Neural progenitor cell (in vitro differentiated cells): ENCODE measurements at regions not wholly inside any gene's neighbourhood (a gene's known extent, or its start where the extent isn't known, plus 50 kb on each side); places are given as distances from the start of the nearest gene placed in this dataset. TPM values are rescaled to one million over a fixed set of nuclear protein-coding genes. Genes with fewer than 3 reads are reported as not detected.
"Not testable (repeated sequence)": the region's sequence is repeated elsewhere in the genome, so short reads cannot be mapped to it uniquely, and the experiment has no call there.

ENCODE experiments used
- DNase-seq: peaks from one replicate; pipeline ENCODE4 v3.0.0-alpha.2; 2016; ENCODE audit warnings: low spot score
- H2AFZ ChIP-seq: fragments of 200-600 bp; sonication (generic); replicated peaks from 2 replicates; pipeline ENCODE4 v1.6.1; 2016; ENCODE audit warnings: antibody characterized with exemption
- H3F3A ChIP-seq: fragments of 200-600 bp; sonication (generic); 2 replicates; pipeline ENCODE4 v1.6.1; 2016; ENCODE audit warnings: antibody characterized with exemption, low read depth
- H3K27ac ChIP-seq: fragments of 200-600 bp; sonication (generic); 2 replicates; pipeline ENCODE4 v1.5.1; 2016; ENCODE audit warnings: mild to moderate bottlenecking
- H3K27me3 ChIP-seq: fragments of 200-600 bp; sonication (generic); 2 replicates; pipeline ENCODE4 v1.6.1; 2016; ENCODE audit warnings: mild to moderate bottlenecking, moderate library complexity
- H3K36me3 ChIP-seq: fragments of 200-600 bp; sonication (generic); 2 replicates; pipeline ENCODE4 v1.5.1; 2016
- H3K4me1 ChIP-seq: fragments of 200-600 bp; sonication (generic); 2 replicates; pipeline ENCODE4 v1.6.1; 2016; ENCODE audit warnings: mixed run types
- H3K4me2 ChIP-seq: fragments of 200-600 bp; sonication (generic); 2 replicates; pipeline ENCODE4 v1.6.1; 2016
- H3K4me3 ChIP-seq: fragments of 200-600 bp; sonication (generic); 2 replicates; pipeline ENCODE4 v1.5.1; 2016
- H3K79me2 ChIP-seq: fragments of 200-600 bp; sonication (generic); 2 replicates; pipeline ENCODE4 v1.6.1; 2016; ENCODE audit warnings: low read depth
- H3K9ac ChIP-seq: fragments of 200-600 bp; sonication (generic); 2 replicates; pipeline ENCODE4 v1.6.1; 2016
- H3K9me3 ChIP-seq: fragments of 200-600 bp; sonication (generic); 2 replicates; pipeline ENCODE4 v1.5.1; 2016; ENCODE audit warnings: low read depth
- H4K20me1 ChIP-seq: fragments of 200-600 bp; sonication (generic); 2 replicates; pipeline ENCODE4 v1.6.1; 2016; ENCODE audit warnings: low read depth
- H3K27ac Mint-ChIP-seq: 3 replicates; pipeline ENCODE4 v1.8.0; 2021; ENCODE audit warnings: mixed read lengths
- H3K27me3 Mint-ChIP-seq: 2 replicates; pipeline ENCODE4 v1.8.0; 2022; ENCODE audit warnings: low read depth, mild to moderate bottlenecking, inconsistent platforms, moderate library complexity, mixed read lengths; ENCODE audit not compliant: insufficient read depth
- H3K36me3 Mint-ChIP-seq: 3 replicates; pipeline ENCODE4 v1.8.0; 2021; ENCODE audit warnings: mixed read lengths
- H3K4me1 Mint-ChIP-seq: 3 replicates; pipeline ENCODE4 v1.8.0; 2021; ENCODE audit warnings: mixed read lengths
- H3K4me3 Mint-ChIP-seq: 3 replicates; pipeline ENCODE4 v1.8.0; 2021; ENCODE audit warnings: mild to moderate bottlenecking, moderate library complexity, mixed read lengths
- H3K9me3 Mint-ChIP-seq: 3 replicates; pipeline ENCODE4 v1.8.0; 2020; ENCODE audit warnings: mixed read lengths
- EZH2 ChIP-seq: fragments of 200-600 bp; sonication (generic); IDR thresholded peaks from 2 replicates; pipeline ENCODE4 v1.6.1; 2017; ENCODE audit warnings: antibody characterized with exemption, mild to moderate bottlenecking, moderate library complexity
- EZH2phosphoT487 ChIP-seq: fragments of 200-600 bp; sonication (generic); IDR thresholded peaks from 2 replicates; pipeline ENCODE4 v1.6.1; 2017; ENCODE audit warnings: antibody characterized with exemption
- small RNA-seq: library from RNA; depleted of rRNA; stranded (forward); fragments of <200 nt; gene quantifications from one replicate; pipeline ENCODE3, GENCODE V24; 2015
- TF ChIP-seq, protein P1 (sequence below): fragments of 200-600 bp; sonication (generic); IDR thresholded peaks from 2 replicates; pipeline ENCODE4 v1.5.1; 2017; ENCODE audit warnings: antibody characterized with exemption, mild to moderate bottlenecking

DNA sequence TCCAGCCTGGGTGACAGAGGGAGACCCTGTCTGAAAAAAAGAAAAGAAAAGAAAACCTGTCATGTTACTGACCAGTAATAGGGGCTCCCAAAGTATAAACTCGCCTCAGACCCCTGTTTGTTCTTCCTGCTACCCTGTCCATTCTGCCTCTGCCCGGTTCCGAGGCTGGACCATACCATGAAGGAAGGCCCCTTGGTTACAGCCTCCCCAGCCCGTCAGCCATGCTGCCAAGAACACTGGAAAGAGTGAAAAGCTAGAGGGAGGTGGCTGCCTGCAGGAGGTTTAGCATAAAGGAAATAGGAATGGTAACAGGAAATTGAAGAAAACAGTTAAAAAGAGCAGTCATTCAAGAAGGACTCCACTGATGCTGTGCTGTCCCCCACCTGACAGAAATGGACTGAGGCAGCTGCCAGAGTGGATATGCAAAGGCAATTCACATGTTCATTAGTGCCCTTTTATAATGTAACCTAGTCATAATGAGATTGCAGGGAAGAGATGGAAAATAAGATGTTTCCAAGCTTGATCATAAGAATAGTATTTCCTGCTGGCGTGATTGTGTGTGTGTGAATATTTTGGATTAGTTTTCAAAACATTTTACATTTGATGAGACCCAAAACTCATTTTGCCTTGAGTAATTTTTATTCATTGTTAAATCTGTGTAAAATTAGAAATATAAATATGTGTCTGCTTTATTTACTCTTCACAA, 102.6 kb downstream of the GOSR1 start:
- Histone ChIP-seq H3K79me2 (no peaks in the 10 kb centered on the region), H3F3A (no peaks in the 10 kb centered on the region), H3K9me3 (no peaks in the 10 kb centered on the region), H3K36me3 (no peaks in the 10 kb centered on the region), H3K27ac (no peak overlapping the region), H3K4me3 (no peak overlapping the region), H3K4me2 (no peak overlapping the region), H3K4me1 (no peaks in the 10 kb centered on the region), H3K9ac (no peak overlapping the region), H4K20me1 (no peaks in the 10 kb centered on the region), H2AFZ (peak overlapping the region; percentile 82), H3K27me3 (no peaks in the 10 kb centered on the region)
- TF ChIP-seq EZH2 (no peak), EZH2phosphoT487 (no peak)
- TF ChIP-seq, protein P1, sequence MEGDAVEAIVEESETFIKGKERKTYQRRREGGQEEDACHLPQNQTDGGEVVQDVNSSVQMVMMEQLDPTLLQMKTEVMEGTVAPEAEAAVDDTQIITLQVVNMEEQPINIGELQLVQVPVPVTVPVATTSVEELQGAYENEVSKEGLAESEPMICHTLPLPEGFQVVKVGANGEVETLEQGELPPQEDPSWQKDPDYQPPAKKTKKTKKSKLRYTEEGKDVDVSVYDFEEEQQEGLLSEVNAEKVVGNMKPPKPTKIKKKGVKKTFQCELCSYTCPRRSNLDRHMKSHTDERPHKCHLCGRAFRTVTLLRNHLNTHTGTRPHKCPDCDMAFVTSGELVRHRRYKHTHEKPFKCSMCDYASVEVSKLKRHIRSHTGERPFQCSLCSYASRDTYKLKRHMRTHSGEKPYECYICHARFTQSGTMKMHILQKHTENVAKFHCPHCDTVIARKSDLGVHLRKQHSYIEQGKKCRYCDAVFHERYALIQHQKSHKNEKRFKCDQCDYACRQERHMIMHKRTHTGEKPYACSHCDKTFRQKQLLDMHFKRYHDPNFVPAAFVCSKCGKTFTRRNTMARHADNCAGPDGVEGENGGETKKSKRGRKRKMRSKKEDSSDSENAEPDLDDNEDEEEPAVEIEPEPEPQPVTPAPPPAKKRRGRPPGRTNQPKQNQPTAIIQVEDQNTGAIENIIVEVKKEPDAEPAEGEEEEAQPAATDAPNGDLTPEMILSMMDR, result no peak
- DNase-seq, result no peak
- no peak overlapping the region for H3K27ac Mint-ChIP-seq
- H3K36me3 Mint-ChIP-seq, result no peaks in the 10 kb centered on the region
- no peak overlapping the region for H3K4me3 Mint-ChIP-seq
- H3K9me3 Mint-ChIP-seq, result peaks cover 2% of the 10 kb centered on the region
- peaks cover 3% of the 10 kb centered on the region for H3K4me1 Mint-ChIP-seq
- peaks cover 7% of the 10 kb centered on the region for H3K27me3 Mint-ChIP-seq

DNA sequence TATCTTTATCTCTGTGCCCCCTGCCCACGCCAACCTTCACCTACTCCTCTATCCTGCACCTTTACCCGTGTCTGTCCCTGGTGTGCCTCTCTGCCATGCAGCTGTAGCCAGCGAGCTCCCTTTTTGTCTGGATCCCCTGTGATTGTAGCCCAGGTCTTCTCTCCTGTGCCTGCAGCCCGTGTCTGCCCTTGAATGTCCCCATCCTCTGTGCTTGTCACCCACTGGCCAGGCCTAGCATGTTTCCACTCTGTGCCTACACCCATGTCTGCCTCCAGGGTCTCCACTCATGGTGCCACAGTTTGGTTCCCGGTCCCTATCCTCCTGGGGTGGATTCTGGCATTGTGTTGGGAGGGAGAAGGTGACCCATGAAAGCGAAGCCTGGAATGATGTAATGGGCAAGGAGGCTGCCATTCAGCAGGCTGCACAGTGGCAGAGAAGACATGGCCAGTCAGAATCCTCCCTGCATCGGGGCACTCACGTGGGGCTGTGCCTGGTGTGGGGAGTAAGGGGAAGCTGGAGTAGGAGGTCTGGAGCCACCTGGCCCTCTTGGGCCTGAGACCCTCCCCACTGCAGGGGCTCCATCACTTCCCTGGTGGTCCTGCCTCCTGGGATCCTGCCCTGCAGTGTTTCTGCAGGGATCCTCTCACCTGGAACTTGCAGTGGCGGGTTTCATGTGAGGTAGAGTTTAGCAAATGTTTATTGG, 101.0 kb downstream of the GOSR1 start:
- peaks cover 11% of the 10 kb centered on the region for H3K4me1 Mint-ChIP-seq
- H3K27ac Mint-ChIP-seq, H3K79me2 ChIP-seq, H3K4me3 Mint-ChIP-seq, H3K36me3 Mint-ChIP-seq, H3K4me3 ChIP-seq, H3K36me3 ChIP-seq, H3K9me3 ChIP-seq, H3K9ac ChIP-seq, H2AFZ ChIP-seq, H3K27me3 Mint-ChIP-seq, H3K4me2 ChIP-seq, H3K27me3 ChIP-seq, H3F3A ChIP-seq, H4K20me1 ChIP-seq, H3K4me1 ChIP-seq, H3K9me3 Mint-ChIP-seq, DNase-seq, H3K27ac ChIP-seq: not testable (repeated sequence)

Small RNA genes lying in the stretch of these regions (small RNA-seq; reads per million reads assigned to genes)
- gene AC005562.1 (not detected), gene AC127024.7 (not detected), gene RN7SL316P (not detected)
